CD4-positive, alpha-beta T cell treated with Interleukin-6 for 4 hours (primary cell): ENCODE measurements at regions not wholly inside any gene's neighbourhood (a gene's known extent, or its start where the extent isn't known, plus 50 kb on each side); places are given as distances from the start of the nearest gene placed in this dataset.
"Not testable (repeated sequence)": the region's sequence is repeated elsewhere in the genome, so short reads cannot be mapped to it uniquely, and the experiment has no call there.

Experiments
- DNase-seq: peaks from one replicate; pipeline ENCODE4 v3.0.0-alpha.2; 2020; ENCODE audit warnings: mixed read lengths

GRCh38 chr9:31334837-31335528 is 1049.5 kb upstream of the ACO1 start:
- no peak for DNase-seq

GRCh38 chr9:31335529-31336234 is 1048.8 kb upstream of the ACO1 start:
- no peak for DNase-seq

- no peak for DNase-seq
Measured at GRCh38 chr9:31336386-31336785, 1048.1 kb upstream of the ACO1 start.

GRCh38 chr9:31336841-31337240 is 1047.6 kb upstream of the ACO1 start:
- DNase-seq: no peak

GRCh38 chr9:31347082-31347617 is 1037.3 kb upstream of the ACO1 start:
- peak; percentile 36 for DNase-seq

GRCh38 chr9:31355159-31355882 is 1029.1 kb upstream of the ACO1 start:
- no peak for DNase-seq

GRCh38 chr9:31355965-31356364 is 1028.5 kb upstream of the ACO1 start:
- DNase-seq: no peak

- no peak for DNase-seq
Measured at GRCh38 chr9:31359071-31359470, 1025.4 kb upstream of the ACO1 start.

GRCh38 chr9:31364171-31364570 is 1020.3 kb upstream of the ACO1 start:
- no peak for DNase-seq

- no peak for DNase-seq
Measured at GRCh38 chr9:31372799-31373587, 1011.5 kb upstream of the ACO1 start.

GRCh38 chr9:31377358-31377757 is 1007.1 kb upstream of the ACO1 start:
- no peak for DNase-seq

GRCh38 chr9:31388660-31389059 is 995.8 kb upstream of the ACO1 start:
- no peak for DNase-seq

GRCh38 chr9:31389075-31389474 is 995.4 kb upstream of the ACO1 start:
- DNase-seq: no peak

GRCh38 chr9:31390403-31391025 is 993.9 kb upstream of the ACO1 start:
- no peak for DNase-seq

GRCh38 chr9:31393240-31393639 is 991.2 kb upstream of the ACO1 start:
- no peak for DNase-seq

GRCh38 chr9:31394015-31394473 is 990.4 kb upstream of the ACO1 start:
- no peak for DNase-seq

- no peak for DNase-seq
Measured at GRCh38 chr9:31412081-31412480, 972.4 kb upstream of the ACO1 start.

GRCh38 chr9:31415164-31415563 is 969.3 kb upstream of the ACO1 start:
- no peak for DNase-seq

- no peak for DNase-seq
Measured at GRCh38 chr9:31418419-31418818, 966.0 kb upstream of the ACO1 start.

- not testable (repeated sequence) for DNase-seq
Measured at GRCh38 chr9:31443630-31444457, 940.6 kb upstream of the ACO1 start.

- DNase-seq: no peak
Measured at GRCh38 chr9:31445357-31445756, 939.1 kb upstream of the ACO1 start.
